Kidney (tissue), 13 donors: ENCODE measurements at regions not wholly inside any gene's neighbourhood (a gene's known extent, or its start where the extent isn't known, plus 50 kb on each side); places are given as distances from the start of the nearest gene placed in this dataset.

Experiments
- DNase-seq, 5 donors: peaks; one replicate each; pipeline ENCODE4 v3.0.0-alpha.2; 2013 to 2020
- FAIRE-seq: peaks from 2 replicates; lab custom pipeline; 2012; peaks lifted over from hg19 to GRCh38; lab: Jason Lieb, UNC
- H3K27ac ChIP-seq, 2 donors: one replicate each; pipeline ENCODE4 v1.7.0; 2013; ENCODE audit warnings: low read depth in 2 of 2, low read length in 2 of 2, inconsistent platforms in 1 of 2
- H3K27me3 ChIP-seq: one replicate; pipeline ENCODE4 v1.7.1; 2013; ENCODE audit warnings: low read length, inconsistent platforms; ENCODE audit not compliant: control insufficient read depth, insufficient read depth
- H3K36me3 ChIP-seq, 3 donors: one replicate each; pipeline versions ENCODE4 v1.7.0 to v1.7.1; 2013; ENCODE audit warnings: low read length in 3 of 3, control low read depth in 1 of 3, inconsistent platforms in 1 of 3; ENCODE audit not compliant: insufficient read depth in 3 of 3, control insufficient read depth in 2 of 3
- H3K4me1 ChIP-seq, 3 donors: one replicate each; pipeline versions ENCODE4 v1.7.0 to v1.7.1; 2013; ENCODE audit warnings: low read length in 3 of 3, inconsistent platforms in 1 of 3, low read depth in 1 of 3; ENCODE audit not compliant: control insufficient read depth in 2 of 3, insufficient read depth in 2 of 3
- H3K4me3 ChIP-seq, 3 donors: one replicate each; pipeline versions ENCODE4 v1.7.0 to v1.8.1; 2013; ENCODE audit warnings: low read length in 3 of 3, control low read depth in 1 of 3, inconsistent platforms in 1 of 3
- H3K9ac ChIP-seq, 3 donors: one replicate each; pipeline versions ENCODE4 v1.7.0 to v1.7.1; 2013; ENCODE audit warnings: low read length in 3 of 3, control low read depth in 1 of 3, inconsistent platforms in 1 of 3
- H3K9me3 ChIP-seq, 3 donors: one replicate each; pipeline versions ENCODE4 v1.7.0 to v1.7.1; 2013; ENCODE audit warnings: low read length in 3 of 3, control low read depth in 1 of 3, inconsistent platforms in 1 of 3; ENCODE audit not compliant: control insufficient read depth in 2 of 3, insufficient read depth in 1 of 3
- intact Hi-C: fragments of 100-400 bp; cut with DNase I; formaldehyde crosslinking; loops from one replicate; pipeline ENCODE4 v1.11.1; 2022
- TF ChIP-seq, protein P1 (sequence below): IDR thresholded peaks from 3 replicates; pipeline ENCODE4 v1.5.1; 2012; ENCODE audit warnings: mild to moderate bottlenecking, moderate library complexity, borderline replicate concordance; ENCODE audit not compliant: insufficient read depth; ENCODE audit errors: extremely low read depth
- donor health status: control.
- donor health status: control.
- donor health status: control.
- donor health status: control.
- donor health status: control.
- donor health status: DM: yes; HTN: yes; CAD: no.
- donor health status: Normal renal cell carcinoma (clear cell type).

DNA sequence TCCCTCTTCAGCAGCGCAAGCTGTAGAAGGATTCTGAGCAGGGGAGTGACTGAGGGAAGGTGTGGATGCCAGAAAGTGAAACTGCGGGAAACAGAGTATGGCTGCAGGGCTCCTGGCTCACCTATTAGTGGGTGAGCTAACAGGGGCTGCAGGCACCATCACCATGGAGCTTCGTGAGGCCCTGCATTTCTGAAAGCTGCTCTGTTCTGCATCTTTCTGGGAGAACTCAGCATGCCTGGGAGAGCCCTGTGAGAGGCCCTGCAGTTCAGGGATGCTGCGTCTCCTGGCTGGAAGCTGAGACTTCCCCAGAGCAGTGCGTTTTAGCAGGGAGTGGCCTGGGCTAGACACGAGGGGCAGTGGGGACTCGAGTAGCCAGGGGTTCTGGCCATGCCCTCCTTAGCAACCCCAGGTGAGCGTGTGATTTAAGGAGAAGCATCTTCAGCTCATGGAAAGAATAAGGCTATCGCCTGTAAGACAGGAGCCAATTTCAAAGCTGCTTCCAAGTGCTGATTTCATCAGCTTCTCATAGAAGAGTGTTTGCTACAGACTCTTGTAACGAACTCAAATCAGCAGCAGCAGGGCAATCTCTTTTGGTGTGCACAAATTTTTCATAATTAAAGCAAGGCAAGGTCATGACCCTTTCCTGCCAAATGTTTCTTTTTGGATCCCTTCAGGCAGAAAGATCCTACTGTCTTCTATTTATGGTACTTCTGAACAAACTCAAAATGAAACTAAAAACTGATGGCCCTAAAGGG is 293.6 kb upstream of the ZNF32 start:
- Histone ChIP-seq H3K27me3 (no peaks in the 10 kb centered on the region), H3K27ac (no peak overlapping the region), H3K9ac (no peak overlapping the region), H3K4me3 (no peak overlapping the region), H3K4me1 (peaks cover 3 to 9% (median 7%) of the 10 kb centered on the region in 3 donors), H3K36me3 (no peaks in the 10 kb centered on the region), H3K9me3 (no peaks in the 10 kb centered on the region)
- DNase-seq (peak in 2 of 5 donors; percentile 11 to 35), FAIRE-seq (no peak)
- intact Hi-C loops, result no loop called here
- TF ChIP-seq, protein P1, sequence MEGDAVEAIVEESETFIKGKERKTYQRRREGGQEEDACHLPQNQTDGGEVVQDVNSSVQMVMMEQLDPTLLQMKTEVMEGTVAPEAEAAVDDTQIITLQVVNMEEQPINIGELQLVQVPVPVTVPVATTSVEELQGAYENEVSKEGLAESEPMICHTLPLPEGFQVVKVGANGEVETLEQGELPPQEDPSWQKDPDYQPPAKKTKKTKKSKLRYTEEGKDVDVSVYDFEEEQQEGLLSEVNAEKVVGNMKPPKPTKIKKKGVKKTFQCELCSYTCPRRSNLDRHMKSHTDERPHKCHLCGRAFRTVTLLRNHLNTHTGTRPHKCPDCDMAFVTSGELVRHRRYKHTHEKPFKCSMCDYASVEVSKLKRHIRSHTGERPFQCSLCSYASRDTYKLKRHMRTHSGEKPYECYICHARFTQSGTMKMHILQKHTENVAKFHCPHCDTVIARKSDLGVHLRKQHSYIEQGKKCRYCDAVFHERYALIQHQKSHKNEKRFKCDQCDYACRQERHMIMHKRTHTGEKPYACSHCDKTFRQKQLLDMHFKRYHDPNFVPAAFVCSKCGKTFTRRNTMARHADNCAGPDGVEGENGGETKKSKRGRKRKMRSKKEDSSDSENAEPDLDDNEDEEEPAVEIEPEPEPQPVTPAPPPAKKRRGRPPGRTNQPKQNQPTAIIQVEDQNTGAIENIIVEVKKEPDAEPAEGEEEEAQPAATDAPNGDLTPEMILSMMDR, result no peak

DNA sequence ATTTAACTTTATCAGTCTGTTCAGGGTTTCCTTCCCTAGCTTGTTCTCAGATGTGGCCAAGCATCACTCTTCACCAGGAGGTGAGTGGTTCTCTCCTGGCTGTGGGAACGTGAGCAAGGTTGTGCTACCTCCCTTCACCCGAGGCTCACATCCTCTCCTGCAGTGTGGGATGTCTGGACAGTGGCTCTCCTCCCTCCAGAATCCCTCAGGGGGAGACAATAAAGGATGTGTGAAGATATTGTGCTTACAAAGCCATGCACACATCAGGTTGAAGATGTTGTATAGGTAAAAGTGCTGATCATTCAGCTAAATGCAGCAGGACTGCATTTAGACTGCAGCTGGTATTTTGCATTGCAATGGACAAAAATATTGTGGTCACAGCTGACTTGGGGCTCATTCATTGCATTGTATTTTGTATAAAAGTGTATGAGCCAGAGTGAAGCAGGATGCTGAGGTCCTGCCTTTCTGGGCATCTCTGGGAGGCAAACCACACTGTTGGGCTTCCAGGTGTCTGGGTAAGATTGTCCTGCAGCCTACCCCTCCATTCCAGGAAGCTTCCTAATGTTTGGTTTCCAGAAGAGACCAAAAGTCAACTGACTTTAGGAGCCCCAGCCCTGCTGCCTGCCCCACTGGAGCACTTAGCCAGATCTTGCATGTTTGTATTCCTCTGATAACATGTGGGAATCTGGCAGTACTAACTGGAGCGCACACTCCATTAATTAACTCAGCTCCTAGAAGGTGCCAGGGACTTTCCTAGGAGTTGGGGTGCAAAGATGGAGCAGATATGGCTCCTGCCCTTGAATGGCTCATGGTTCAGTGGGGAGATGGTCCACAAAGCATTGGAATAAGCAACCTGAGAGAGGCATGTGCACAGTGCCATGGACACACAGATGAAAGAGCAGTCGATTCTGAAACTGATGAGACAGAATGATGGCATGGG is 292.5 kb upstream of the ZNF32 start:
- H3K36me3 ChIP-seq, result no peaks in the 10 kb centered on the region
- DNase-seq (peak in 2 of 5 donors; percentile 4 to 20), FAIRE-seq (no peak)
- no peaks in the 10 kb centered on the region for H3K27me3 ChIP-seq
- H3K4me1 ChIP-seq, result peaks cover 3 to 9% (median 7%) of the 10 kb centered on the region in 3 donors
- H3K27ac ChIP-seq, result no peak overlapping the region
- no peak overlapping the region for H3K9ac ChIP-seq
- no peak overlapping the region for H3K4me3 ChIP-seq
- intact Hi-C loops, result no loop called here
- TF ChIP-seq, protein P1, result no peak
- H3K9me3 ChIP-seq, result no peaks in the 10 kb centered on the region

DNA sequence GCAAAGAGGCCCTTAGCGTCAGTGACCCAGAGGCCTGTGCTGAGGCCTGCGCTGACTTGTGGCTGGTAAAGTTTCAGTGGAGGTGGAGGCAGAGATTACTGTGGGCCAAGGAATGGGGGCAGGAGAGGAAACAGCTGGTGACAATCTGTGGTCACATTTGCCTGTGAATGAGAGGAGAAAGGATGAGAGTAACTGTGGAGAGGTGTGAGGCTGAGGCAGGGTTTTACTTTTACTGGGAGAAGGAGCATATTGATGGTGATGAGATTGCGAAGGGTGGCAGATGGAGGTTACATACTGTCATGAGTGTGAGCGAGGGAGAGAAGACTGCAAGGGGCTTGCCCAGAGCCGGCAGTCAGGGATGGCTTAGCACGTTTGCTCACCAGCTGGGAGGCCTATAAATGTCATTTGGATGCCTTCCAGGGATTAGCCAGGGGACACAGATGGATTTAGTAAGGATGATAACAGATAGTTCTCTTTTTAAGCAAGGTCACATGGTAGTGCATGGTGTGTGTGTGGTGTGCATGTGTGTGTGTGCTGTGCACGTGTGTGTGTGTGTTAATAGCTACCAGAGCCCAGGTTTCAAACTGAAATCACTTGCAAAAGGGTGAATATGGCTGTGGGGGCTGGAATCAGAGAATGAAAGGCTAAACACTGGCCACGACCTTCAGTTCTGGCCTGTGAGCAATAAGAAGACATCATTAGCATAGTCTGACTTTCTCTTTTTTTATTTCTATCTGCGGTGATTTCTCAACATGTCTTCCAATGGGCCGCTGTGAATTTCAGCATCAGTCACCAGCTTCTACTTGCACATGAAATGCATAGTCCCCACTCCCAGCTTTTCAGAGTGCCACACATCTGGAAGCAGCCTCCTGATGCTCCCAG is 291.5 kb upstream of the ZNF32 start:
- TF ChIP-seq, protein P1, result no peak
- DNase-seq, result peak in 3 of 5 donors; percentile 6 to 57 (median 55)
- no peaks in the 10 kb centered on the region for H3K9me3 ChIP-seq
- FAIRE-seq, result no peak
- no peak overlapping the region for H3K4me3 ChIP-seq
- no peak overlapping the region for H3K27ac ChIP-seq
- H3K4me1 ChIP-seq, result peaks cover 3 to 9% (median 7%) of the 10 kb centered on the region in 3 donors
- no peaks in the 10 kb centered on the region for H3K27me3 ChIP-seq
- H3K9ac ChIP-seq, result no peak overlapping the region
- intact Hi-C loops, result no loop called here
- no peaks in the 10 kb centered on the region for H3K36me3 ChIP-seq
